Common myeloid progenitor, CD34-positive (primary cell): ENCODE measurements at regions not wholly inside any gene's neighbourhood (a gene's known extent, or its start where the extent isn't known, plus 50 kb on each side); places are given as distances from the start of the nearest gene placed in this dataset.

Source experiments
- CTCF ChIA-PET: fragments of 350-600 bp; sonication (Branson Sonifier 250); formaldehyde crosslinking; loops from one replicate; lab custom pipeline; 2021; ENCODE audit warnings: antibody characterized with exemption; lab: Charles Lee
- POLR2A ChIA-PET: fragments of 350-600 bp; sonication (Branson Sonifier 250); formaldehyde crosslinking; loops from one replicate; lab custom pipeline; 2021; ENCODE audit warnings: antibody characterized with exemption; lab: Charles Lee
- DNase-seq, 3 donors: peaks; one replicate each; pipeline versions ENCODE4 v3.0.0 to v3.0.0-alpha.2; 2013
- H3K27ac ChIP-seq, 2 experiments: 1 replicate in 1 of 2; 2 replicates in 1 of 2; pipeline ENCODE4 v1.7.0; 2013; ENCODE audit warnings: inconsistent platforms in 2 of 2, low read length in 2 of 2, mild to moderate bottlenecking in 2 of 2, low read depth in 1 of 2, moderate library complexity in 1 of 2; ENCODE audit not compliant: severe bottlenecking in 2 of 2, insufficient read depth in 1 of 2, poor library complexity in 1 of 2
- H3K27me3 ChIP-seq, 5 experiments: replicated peaks in 2 of 5; 1 replicate in 3 of 5; 2 replicates in 2 of 5; pipeline versions ENCODE4 v1.6.1 to v1.7.0; 2013; ENCODE audit warnings: low read length in 4 of 5, mild to moderate bottlenecking in 2 of 5, moderate library complexity in 2 of 5, inconsistent platforms in 1 of 5; ENCODE audit not compliant: insufficient read depth in 5 of 5, control insufficient read depth in 4 of 5
- H3K36me3 ChIP-seq, 4 experiments: 1 replicate in 2 of 4; 2 replicates in 2 of 4; pipeline versions ENCODE4 v1.6.1 to v1.7.0; 2013; ENCODE audit warnings: low read length in 3 of 4, control low read depth in 1 of 4, mild to moderate bottlenecking in 1 of 4; ENCODE audit not compliant: control insufficient read depth in 4 of 4, insufficient read depth in 4 of 4
- H3K4me1 ChIP-seq, 4 experiments: 1 replicate in 3 of 4; 2 replicates in 1 of 4; pipeline versions ENCODE4 v1.6.1 to v1.7.1; 2013; ENCODE audit warnings: low read length in 3 of 4, mild to moderate bottlenecking in 3 of 4, control low read depth in 1 of 4, inconsistent platforms in 1 of 4, moderate library complexity in 1 of 4; ENCODE audit not compliant: control insufficient read depth in 4 of 4, insufficient read depth in 4 of 4; ENCODE audit errors: control extremely low read depth in 1 of 4
- H3K4me3 ChIP-seq, 7 experiments: 1 replicate in 4 of 7; 2 replicates in 3 of 7; pipeline versions ENCODE4 v1.5.1 to v1.7.0; 2013; ENCODE audit warnings: mild to moderate bottlenecking in 7 of 7, low read length in 6 of 7, moderate library complexity in 6 of 7, inconsistent platforms in 2 of 7, low read depth in 2 of 7, control low read depth in 1 of 7; ENCODE audit not compliant: insufficient read depth in 4 of 7, control insufficient read depth in 1 of 7; ENCODE audit errors: extremely low read depth in 1 of 7
- H3K9me3 ChIP-seq, 5 experiments: 1 replicate in 4 of 5; 2 replicates in 1 of 5; pipeline versions ENCODE4 v1.6.1 to v1.7.1; 2013; ENCODE audit warnings: low read length in 4 of 5, mild to moderate bottlenecking in 2 of 5, inconsistent platforms in 1 of 5, low read depth in 1 of 5, moderate library complexity in 1 of 5; ENCODE audit not compliant: control insufficient read depth in 4 of 5, insufficient read depth in 2 of 5; ENCODE audit errors: control extremely low read depth in 1 of 5
- WGBS: methylation state at CpG from one replicate; pipeline ENCODE4 v1.1.5; 2013; ENCODE audit not compliant: insufficient coverage; 5-methylcytosine and 5-hydroxymethylcytosine counted together

DNA sequence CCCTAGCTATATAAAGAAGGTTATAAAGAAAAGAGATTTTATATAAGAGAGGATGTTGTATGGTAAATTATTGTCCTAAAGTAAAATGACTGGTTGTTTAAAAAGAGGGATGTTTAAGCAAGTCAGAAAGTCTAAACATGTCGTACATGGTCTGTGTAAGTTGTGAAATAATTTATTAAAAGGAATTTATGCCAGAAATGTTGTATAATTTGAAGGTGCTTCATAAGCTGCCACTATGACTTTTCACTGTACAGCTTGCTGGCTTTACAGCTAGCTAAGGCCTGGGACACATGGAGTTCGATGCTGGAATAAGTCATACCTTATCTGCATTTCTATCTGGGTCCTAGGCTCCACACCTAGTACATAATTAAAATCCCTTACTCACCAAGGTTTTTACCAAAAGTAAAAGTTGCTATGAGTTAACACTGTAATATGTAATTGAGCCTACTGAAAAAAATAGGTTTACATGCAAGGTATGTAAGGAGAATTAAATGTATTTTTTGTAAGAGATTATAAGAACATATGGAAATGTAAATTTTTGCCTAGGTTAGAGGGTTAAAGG is 59.0 kb upstream of the EDEM3 start:
- Histone ChIP-seq H3K27ac (no peak overlapping the region), H3K4me1 (no peaks in the 10 kb centered on the region), H3K36me3 (peaks cover 0 to 28% (median 6%) of the 10 kb centered on the region in 4 experiments), H3K4me3 (no peak overlapping the region), H3K9me3 (peaks cover 0 to 6% (median 2%) of the 10 kb centered on the region in 5 experiments), H3K27me3 (no peaks in the 10 kb centered on the region)
- WGBS, result 94% methylated on average over 2 of the region's 2 CpGs
- ChIA-PET CTCF (no interaction called here), POLR2A (interaction anchor here (0.7 kb wide), 1 partner anchor 12 kb away, joined by 3 read pairs; no protein-coding TSS in a partner anchor)
- peak in 2 of 3 donors; percentile 14 to 22 for DNase-seq

DNA sequence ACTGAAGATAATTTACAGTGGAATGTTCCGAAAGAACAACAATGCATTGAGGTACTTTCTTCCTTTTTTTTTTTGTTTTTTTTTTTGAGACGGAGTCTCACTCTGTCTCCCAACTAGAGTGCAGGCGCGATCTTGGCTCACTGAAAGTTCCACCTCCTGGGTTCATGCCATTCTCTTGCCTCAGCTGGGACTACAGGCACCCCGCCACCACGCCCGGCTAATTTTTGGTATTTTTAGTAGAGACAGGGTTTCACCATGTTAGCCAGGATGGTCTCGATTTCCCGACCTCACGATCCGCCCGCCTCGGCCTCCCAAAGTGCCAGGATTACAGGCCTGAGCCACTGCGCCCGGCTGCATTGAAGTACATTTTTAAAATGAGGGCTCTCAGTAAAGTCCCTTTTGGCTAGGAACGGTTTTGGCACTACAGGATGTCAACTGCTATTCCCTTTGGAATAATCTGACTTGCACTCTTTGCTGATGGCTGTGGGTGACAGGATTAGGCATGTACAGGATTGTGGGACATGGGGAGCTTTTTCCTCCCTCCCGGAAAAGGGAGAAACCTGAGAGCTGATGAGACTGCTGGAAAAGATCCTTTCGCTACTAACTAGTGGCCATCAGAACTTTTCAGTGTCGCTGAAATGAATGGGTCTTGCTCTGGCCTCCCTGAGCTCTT is 56.9 kb upstream of the EDEM3 start:
- no peak overlapping the region for H3K27ac ChIP-seq
- DNase-seq, result no peak
- ChIA-PET CTCF (interaction anchor here (8.8 kb wide), 1 partner anchor 174 kb away, joined by 154 read pairs; no protein-coding TSS in a partner anchor), POLR2A (no interaction called here)
- peaks cover 0 to 6% (median 2%) of the 10 kb centered on the region in 5 experiments for H3K9me3 ChIP-seq
- peaks cover 0 to 7% (median 4%) of the 10 kb centered on the region in 4 experiments for H3K4me1 ChIP-seq
- peaks cover 0 to 22% (median 10%) of the 10 kb centered on the region in 4 experiments for H3K36me3 ChIP-seq
- 99% methylated on average over 14 of the region's 19 CpGs for WGBS
- H3K27me3 ChIP-seq, result no peaks in the 10 kb centered on the region
- H3K4me3 ChIP-seq, result no peak overlapping the region

DNA sequence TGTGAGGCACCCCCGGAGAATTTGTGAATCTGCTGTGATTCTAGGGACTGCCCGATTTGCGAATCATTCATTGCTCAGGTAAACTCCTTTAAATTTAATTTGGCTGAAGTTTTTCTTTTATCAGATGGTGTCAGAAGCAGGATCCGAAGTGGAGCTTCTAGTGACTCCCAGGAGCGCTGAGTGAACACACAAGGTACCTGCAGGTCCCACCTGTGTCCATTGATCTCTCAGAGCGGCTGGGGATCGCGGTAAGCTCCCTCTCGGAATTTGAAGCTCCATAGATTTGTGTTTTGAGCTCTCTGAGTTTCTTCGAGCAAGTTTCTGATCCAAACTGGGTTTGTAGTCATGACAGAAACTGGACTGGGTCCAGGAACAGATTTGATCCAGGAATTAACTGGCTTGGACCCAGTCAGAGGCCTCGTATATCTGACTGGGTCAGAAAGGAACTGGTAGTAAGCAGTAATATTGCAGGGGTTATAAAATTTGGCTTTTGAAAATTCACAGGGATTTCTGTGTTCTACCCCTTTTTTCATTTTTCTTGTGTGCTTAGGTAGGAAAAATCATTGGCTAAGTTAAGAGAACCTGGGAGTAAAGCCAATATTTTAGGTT is 56.2 kb upstream of the EDEM3 start:
- peaks cover 0 to 17% (median 9%) of the 10 kb centered on the region in 4 experiments for H3K36me3 ChIP-seq
- 95% methylated on average over 10 of the region's 11 CpGs for WGBS
- no peaks in the 10 kb centered on the region for H3K27me3 ChIP-seq
- ChIA-PET CTCF (interaction anchor here (1.1 to 8.8 kb wide), 2 partner anchors 9 to 175 kb away, joined by 3 to 154 read pairs; no protein-coding TSS in a partner anchor), POLR2A (no interaction called here)
- no peak overlapping the region for H3K4me3 ChIP-seq
- DNase-seq, result no peak
- no peak overlapping the region for H3K27ac ChIP-seq
- peaks cover 0 to 6% (median 2%) of the 10 kb centered on the region in 5 experiments for H3K9me3 ChIP-seq
- H3K4me1 ChIP-seq, result peaks cover 3 to 14% (median 10%) of the 10 kb centered on the region in 4 experiments

DNA sequence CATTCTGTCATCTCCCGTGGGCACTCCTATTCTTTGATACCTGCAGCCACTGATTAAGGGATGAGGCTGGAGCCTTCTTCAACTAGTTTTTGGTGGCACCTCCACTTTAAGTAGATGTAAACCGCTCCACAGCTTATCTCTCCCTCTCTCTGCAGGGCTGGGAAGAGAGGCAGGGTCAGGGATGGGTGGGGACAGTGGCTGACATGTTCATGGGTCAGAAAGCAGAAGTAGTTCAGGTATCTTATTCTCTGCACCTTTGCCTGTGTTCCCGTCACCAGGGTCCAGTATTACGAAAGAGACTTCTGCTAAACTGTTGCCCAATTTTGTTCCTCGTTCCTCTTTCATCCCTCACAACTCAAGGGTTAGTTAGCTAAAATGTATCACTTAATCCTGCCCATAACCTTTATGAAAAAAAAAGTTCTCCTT is 51.7 kb upstream of the EDEM3 start:
- Histone ChIP-seq H3K36me3 (peaks cover 1 to 25% (median 16%) of the 10 kb centered on the region in 4 experiments), H3K27ac (no peak overlapping the region), H3K4me3 (peak overlapping the region in 2 of 7 experiments; percentile 36 to 56), H3K9me3 (no peaks in the 10 kb centered on the region), H3K4me1 (peaks cover 4 to 17% (median 11%) of the 10 kb centered on the region in 4 experiments), H3K27me3 (no peaks in the 10 kb centered on the region)
- ChIA-PET CTCF (interaction anchor here (0.6 to 8.8 kb wide), 14 partner anchors 11 to 362 kb away, joined by 3 to 154 read pairs (median 8); no protein-coding TSS in a partner anchor), POLR2A (interaction anchor here (0.5 to 1.2 kb wide), 4 partner anchors 70 to 179 kb away, joined by 3 to 4 read pairs (median 3); partner anchors contain the start of gene NIBAN1)
- WGBS, result 21% methylated on average over 5 of the region's 5 CpGs
- DNase-seq, result peak; percentile 63 to 87 (median 86)

DNA sequence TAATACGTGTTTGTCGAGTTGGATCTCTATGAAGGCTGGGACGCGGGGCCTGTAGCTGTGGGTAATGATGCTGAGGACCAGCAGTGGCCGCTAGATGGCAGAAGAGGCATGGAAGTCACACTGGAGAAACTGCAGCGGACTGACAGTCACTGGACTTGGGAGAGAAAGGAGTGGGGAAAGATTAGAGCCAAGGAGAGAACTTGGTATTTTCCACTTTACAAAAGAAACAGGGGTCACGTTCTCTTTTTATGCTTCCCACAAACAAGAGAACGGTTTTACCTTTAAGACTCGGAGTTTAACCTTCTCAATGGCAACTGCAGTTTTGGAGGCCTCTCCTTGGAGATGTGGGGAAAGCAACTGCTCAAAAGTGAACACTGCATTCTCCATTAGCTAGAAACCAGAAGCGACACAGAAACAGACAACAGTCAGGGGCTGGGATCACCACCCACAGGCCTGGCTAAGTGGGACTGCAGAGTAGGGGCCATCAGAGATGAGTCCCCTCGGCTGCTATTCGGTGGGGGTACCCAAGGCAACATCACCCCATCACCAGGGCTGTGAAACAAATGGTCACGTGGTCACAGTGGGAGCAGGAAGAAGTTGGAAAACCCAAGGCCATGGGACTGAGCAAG is 51.1 kb upstream of the EDEM3 start:
- CTCF ChIA-PET, result interaction anchor here (0.6 to 8.8 kb wide), 30 partner anchors 9 to 877 kb away, joined by 3 to 154 read pairs (median 4); partner anchors contain the start of gene NIBAN1
- no peaks in the 10 kb centered on the region for H3K27me3 ChIP-seq
- H3K9me3 ChIP-seq, result no peaks in the 10 kb centered on the region
- H3K27ac ChIP-seq, result peak overlapping the region in 1 of 2 experiments; percentile 29
- DNase-seq, result peak; percentile 85 to 90 (median 86)
- POLR2A ChIA-PET, result interaction anchor here (0.5 to 1.2 kb wide), 3 partner anchors 140 to 179 kb away, joined by 3 to 4 read pairs (median 3); partner anchors contain the start of gene NIBAN1
- peak overlapping the region in 2 of 7 experiments; percentile 36 to 56 for H3K4me3 ChIP-seq
- H3K4me1 ChIP-seq, result peaks cover 4 to 17% (median 11%) of the 10 kb centered on the region in 4 experiments
- 35% methylated on average over 12 of the region's 13 CpGs for WGBS
- H3K36me3 ChIP-seq, result peaks cover 2 to 30% (median 18%) of the 10 kb centered on the region in 4 experiments
